H4 (cell line): ENCODE measurements at regions not wholly inside any gene's neighbourhood (a gene's known extent, or its start where the extent isn't known, plus 50 kb on each side); places are given as distances from the start of the nearest gene placed in this dataset.

ENCODE experiments used
- DNase-seq: peaks from one replicate; pipeline ENCODE4 v3.0.0-alpha.2; 2015; ENCODE audit warnings: low spot score

DNA sequence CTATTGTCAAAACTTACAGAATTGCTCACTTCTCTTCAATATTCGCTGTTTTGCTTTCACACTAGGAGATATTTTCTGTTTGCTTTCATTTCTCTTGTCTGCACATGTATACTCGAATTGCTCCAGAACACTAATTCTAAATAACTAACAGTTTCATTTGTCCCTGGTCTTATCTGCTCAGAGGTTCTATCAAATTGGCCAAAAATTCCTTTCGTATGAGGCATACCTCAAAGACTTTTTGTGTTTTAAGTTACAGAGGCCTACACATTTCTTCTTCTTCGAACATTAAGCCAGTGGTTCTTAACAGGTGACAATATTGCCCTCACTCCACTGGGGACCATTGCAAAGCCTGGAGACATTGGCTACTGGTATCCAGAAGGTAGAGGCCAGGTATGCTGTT lies 1314.6 kb downstream of the EFNB2 start:
- no peak for DNase-seq

GRCh38 chr13:105220063-105220462 lies 1315.4 kb downstream of the EFNB2 start:
- DNase-seq: no peak

DNA sequence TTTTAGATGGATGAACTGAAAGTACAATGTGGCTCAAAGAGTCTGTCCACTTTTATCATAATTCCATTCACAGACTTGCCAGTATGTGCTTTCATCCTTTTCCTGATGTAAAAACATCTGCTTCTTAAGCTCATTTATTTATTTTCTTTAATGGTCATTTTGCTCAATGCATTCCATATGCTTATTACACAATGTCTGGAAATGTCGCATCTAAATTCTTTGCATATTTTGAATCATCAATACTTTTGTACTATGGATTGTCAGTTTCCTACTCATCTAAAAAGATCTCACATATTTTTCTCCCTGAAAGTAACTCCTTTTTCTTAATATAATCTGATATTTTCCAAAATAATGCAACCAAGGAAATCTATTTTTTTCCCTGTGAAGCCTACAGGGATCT lies 1315.8 kb downstream of the EFNB2 start:
- no peak for DNase-seq

DNA sequence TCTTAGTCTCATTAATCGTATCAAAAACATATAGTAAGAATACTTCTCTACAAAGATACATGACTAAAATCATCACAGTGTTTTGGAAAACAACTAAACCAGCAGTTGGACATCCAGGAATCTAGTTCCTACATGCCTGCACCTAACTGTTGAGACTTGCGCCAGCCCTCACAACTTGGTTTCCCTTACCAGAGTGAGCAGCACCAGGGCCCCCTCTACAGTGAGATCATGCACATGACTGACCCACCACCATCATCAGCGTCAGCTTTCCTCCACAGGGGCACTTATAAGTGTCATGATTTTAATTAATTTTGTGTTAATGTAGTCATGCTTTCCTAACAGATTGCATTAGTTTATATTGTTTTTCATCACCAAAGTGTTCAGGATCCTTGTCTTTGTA lies 1322.0 kb downstream of the EFNB2 start:
- DNase-seq: no peak

GRCh38 chr13:105207572-105208293 lies 1327.7 kb downstream of the EFNB2 start:
- no peak for DNase-seq

- DNase-seq: peak; percentile 23
These were observed 1333.1 kb downstream of the EFNB2 start for GRCh38 chr13:105202354-105202753.

DNA sequence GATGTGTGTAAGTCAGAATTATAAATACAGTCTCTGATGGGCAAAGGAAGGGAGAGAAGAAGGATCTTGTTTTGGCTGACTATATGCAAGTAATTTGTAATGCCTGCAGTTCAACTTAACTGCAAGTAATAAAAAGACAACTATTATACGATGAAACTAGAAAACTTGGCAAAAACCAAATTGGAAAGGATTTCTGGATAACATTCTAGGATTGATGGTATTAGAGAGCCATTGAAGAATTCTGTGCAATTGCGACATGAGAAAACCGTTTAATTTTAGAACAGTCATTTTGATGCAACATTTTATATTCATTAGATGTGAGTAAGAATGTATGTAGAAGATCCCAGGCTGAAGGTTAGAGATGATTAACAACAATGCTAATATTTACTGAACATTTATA lies 1334.1 kb downstream of the EFNB2 start:
- DNase-seq: no peak

- DNase-seq: no peak
These were observed 1335.3 kb downstream of the EFNB2 start for GRCh38 chr13:105200181-105200580.

- peak; percentile 67 for DNase-seq
These were observed 1339.4 kb downstream of the EFNB2 start for GRCh38 chr13:105196052-105196451.

DNA sequence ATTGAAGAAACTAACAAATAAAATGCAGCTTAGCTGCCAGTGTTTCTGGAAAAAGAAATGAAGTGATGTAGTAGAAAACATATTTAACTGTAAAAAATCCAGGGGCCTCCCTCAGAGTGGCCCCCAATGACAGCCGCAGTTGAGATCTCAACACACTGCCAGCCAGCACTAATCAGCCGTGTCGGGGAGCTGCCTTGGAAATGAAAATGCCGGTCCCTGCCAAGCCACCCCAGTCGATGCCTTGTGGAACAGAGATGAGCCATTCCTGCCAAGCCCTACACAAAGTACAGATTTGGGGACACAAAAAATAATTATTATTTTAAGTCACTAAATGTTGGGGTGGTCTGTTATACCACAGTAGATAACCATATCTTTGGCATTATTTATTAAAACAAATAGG lies 1342.4 kb downstream of the EFNB2 start:
- DNase-seq: no peak

GRCh38 chr13:105184201-105184600 lies 1351.3 kb downstream of the EFNB2 start:
- no peak for DNase-seq

- DNase-seq: no peak
These were observed 1358.1 kb downstream of the EFNB2 start for GRCh38 chr13:105177265-105177900.

- DNase-seq: no peak
These were observed 1365.0 kb downstream of the EFNB2 start for GRCh38 chr13:105170438-105170837.

DNA sequence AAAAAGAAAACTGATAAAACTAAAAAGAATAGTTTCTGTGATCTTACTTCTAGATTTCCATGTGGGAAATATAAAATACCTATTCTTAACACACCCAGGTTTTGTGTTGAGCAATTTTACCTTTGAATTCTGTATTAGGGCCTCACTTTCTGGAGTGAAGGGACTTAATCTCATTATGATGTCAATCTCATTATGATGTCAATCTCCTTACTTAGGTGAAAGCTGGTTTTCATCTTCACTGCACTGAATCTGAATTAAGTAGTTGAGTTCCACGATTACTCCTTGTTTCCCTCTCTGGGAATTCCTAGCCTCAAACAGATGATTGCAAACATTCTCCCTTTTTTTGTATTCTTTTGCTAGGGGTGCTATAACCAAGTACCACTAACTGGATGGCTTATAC lies 1367.2 kb downstream of the EFNB2 start:
- no peak for DNase-seq

GRCh38 chr13:105167385-105167784 lies 1368.1 kb downstream of the EFNB2 start:
- no peak for DNase-seq

- no peak for DNase-seq
These were observed 1369.9 kb downstream of the EFNB2 start for GRCh38 chr13:105165449-105166125.

- no peak for DNase-seq
These were observed 1375.6 kb downstream of the EFNB2 start for GRCh38 chr13:105159841-105160240.

DNA sequence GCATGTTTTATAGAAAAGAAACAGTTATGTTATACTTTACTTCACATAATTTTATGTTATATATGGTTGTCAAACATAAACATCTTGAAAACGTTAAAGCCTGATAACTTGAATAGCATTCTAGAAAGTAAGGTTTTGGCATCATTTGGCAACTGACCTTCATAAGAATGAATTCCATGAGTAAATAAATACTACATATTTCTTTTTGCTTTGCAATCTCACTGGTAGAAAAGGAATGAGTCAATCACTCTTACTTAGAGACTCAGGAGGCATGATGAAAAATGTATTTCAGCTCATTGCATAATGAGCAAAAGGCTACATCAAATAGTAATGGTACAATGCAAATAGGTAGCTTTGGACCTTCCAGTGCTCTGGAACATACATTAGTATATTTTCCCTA lies 1381.9 kb downstream of the EFNB2 start:
- DNase-seq: no peak

- no peak for DNase-seq
These were observed 1383.8 kb downstream of the EFNB2 start for GRCh38 chr13:105151639-105152038.

- no peak for DNase-seq
These were observed 1388.0 kb downstream of the EFNB2 start for GRCh38 chr13:105147461-105147860.

GRCh38 chr13:105144936-105145335 lies 1390.5 kb downstream of the EFNB2 start:
- DNase-seq: no peak

GRCh38 chr13:105144020-105144419 lies 1391.4 kb downstream of the EFNB2 start:
- DNase-seq: no peak

DNA sequence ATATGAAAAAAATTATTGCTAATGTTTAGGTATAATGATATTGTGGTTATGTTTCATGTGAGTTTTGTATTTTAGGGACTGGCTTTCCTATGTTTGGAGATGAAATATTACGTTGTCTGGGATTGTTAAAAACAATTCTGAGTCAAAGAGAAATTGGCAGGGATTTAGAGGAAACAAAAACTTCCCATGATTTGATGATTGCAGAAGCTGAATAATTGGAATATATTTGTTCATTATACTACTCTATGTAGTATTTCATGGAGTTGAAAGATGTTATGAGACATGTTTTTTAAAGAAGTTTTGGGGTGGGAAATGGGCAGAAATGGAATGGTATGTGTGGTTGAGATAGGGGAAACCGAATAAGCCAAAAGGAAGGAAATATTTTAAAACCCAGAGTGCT lies 1392.9 kb downstream of the EFNB2 start:
- no peak for DNase-seq
